Activated CD8-positive, alpha-beta memory T cell treated with anti-CD3 and anti-CD28 coated beads for 4 hours (primary cell): ENCODE measurements at regions not wholly inside any gene's neighbourhood (a gene's known extent, or its start where the extent isn't known, plus 50 kb on each side); places are given as distances from the start of the nearest gene placed in this dataset.
"Not testable (repeated sequence)": the region's sequence is repeated elsewhere in the genome, so short reads cannot be mapped to it uniquely, and the experiment has no call there.

Source experiments
- DNase-seq, 2 donors: peaks; one replicate each; pipeline ENCODE4 v3.0.0-alpha.2; 2020; ENCODE audit warnings: low read depth in 2 of 2

DNA sequence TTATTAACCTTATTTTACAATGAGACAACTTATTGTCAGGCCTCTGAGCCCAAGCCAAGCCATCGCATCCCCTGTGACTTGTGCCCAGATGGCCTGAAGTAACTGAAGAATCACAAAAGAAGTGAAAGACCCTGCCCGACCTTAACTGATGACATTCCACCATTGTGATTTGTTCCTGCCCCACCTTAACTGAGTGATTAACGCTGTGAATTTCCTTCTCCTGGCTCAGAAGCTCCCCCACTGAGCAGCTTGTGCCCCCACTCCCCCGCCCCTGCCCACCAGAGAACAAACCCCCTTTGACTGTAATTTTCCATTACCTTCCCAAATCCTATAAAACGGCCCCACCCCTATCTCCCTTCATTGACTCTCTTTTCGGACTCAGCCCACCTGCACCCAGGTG is 224.0 kb upstream of the DUSP10 start:
- not testable (repeated sequence) for DNase-seq

DNA sequence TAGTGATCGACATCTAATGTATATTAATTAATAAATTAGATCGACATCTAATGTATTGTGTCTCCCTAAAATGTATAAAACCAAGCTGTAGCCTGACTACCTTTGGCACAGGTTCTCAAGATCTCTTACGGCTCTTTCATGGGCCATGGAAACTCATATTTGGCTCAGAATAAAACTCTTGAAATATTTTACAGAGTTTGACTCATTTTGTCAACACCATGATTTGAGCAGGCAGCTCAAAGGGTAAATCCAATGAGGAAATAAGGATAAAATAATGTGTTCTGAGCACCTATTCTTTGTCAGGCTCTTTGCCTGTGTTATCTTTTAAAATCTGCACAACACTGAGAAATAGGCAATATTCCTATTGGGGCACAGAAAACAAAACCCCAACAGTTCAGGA is 223.4 kb upstream of the DUSP10 start:
- no peak for DNase-seq

- DNase-seq: no peak
These were observed 221.9 kb upstream of the DUSP10 start for GRCh38 chr1:221963742-221964141.

DNA sequence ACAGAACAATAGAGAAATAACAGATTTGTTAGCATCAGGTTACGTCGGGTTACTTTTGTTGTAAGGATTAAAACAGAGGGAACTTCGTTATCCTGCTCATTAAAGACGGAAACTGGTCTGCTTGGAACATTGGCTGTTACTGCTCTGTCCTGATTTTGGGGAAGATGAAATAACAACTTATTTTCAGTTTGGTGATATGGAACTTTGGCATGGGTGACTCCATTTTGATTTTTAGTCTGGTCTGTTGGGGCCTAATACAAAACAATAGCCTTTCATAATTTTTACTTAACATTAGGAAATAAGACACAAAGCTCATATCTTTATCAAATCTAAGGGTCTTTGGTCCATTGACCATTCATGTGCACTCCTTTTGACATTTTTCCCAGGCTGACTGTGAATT is 220.5 kb upstream of the DUSP10 start:
- no peak for DNase-seq

DNA sequence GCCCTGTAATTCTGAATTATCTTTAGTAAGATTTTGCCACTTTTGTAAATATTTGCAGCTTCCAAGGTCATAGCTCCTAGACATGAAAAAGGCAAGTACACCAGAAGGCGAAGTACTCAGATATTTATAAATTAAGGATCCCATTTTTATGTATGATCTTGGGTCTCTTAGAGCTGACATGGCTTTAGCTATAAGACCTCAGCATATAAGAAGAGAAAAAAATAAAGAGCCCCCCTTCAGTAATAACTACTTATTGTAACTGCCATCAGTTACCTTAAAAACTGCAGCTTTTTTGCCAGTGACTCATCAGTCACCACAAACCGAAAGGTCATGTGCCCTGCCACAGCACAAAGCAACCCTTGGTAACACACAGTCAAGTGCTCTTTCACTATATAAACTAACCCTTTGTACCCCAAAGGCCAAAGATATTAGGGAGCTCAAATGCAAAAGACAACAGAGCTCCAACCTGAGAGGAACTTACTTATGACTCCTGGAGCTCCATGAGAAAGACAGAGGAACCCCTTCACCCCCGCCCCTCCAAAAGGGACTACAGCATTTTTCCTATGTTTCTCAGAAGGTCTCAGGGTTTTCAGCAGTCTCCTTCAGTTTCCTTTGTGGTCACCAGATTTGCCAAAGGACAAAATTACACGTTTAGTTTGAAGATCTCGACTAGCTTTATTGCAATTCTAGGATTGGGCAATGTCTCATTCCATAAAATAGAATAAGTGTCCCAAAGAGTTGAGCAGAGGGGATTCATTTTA is 219.8 kb upstream of the DUSP10 start:
- peak; percentile 31 to 53 for DNase-seq

DNA sequence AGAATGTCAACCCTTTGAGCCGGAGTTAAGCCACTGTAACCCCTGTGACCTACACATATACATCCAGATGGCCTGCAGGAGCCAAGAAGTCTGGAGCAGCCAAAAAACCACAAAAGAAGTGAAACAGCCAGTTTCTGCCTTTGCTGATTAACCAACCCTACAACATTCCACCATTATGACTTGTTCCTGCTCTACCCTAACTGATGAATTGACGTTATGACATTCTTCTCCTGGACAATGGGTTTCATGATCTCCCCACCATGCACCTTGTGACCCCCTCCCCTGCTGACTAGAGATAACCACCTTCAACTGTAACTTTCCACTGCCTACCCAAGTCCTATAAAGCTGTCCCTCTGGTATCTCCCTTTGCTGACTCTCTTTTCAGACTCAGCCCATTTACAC is 216.3 kb upstream of the DUSP10 start:
- DNase-seq: not testable (repeated sequence)

- not testable (repeated sequence) for DNase-seq
These were observed 215.5 kb upstream of the DUSP10 start for GRCh38 chr1:221957350-221957749.

DNA sequence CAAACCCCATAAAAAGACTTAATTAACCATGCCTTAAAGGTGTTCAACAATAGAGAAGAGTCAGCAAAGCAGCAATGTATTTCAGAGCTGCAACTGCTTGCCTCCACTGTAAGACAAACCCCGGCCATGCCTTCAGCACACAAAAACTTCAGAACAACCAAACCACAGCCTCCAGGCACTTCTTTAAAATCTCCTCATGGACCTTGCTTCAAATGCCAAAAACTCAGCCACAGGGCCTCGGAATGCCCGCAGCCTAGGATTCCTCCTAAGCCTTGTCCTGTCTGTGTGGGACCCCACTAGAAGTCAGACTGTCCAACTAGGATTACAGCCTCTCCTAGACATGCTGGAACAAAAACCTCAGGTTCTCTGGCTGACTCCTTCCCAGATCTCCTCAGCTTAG is 208.1 kb upstream of the DUSP10 start:
- DNase-seq: no peak

- no peak for DNase-seq
These were observed 206.6 kb upstream of the DUSP10 start for GRCh38 chr1:221948459-221948858.

- no peak for DNase-seq
These were observed 205.8 kb upstream of the DUSP10 start for GRCh38 chr1:221947731-221948130.

DNA sequence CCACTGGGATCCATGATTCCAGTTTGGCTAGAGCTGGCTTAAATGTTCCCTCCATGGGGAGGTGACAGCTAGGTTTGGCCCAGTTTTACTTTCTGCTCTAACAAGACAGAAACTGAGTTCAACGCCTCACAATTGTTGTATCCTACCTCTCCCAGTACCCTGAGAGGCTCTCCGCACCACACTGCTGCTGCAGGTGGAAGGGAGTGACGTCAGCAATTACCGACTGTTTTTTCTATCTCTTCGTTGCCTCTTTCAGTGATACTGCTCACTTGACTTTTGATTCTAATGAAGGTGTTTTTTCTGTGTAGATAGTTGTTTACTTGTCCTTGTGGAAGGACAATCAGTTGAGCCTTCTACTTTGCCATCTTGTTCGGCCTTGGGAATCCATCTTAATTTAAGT is 204.9 kb upstream of the DUSP10 start:
- DNase-seq: no peak

DNA sequence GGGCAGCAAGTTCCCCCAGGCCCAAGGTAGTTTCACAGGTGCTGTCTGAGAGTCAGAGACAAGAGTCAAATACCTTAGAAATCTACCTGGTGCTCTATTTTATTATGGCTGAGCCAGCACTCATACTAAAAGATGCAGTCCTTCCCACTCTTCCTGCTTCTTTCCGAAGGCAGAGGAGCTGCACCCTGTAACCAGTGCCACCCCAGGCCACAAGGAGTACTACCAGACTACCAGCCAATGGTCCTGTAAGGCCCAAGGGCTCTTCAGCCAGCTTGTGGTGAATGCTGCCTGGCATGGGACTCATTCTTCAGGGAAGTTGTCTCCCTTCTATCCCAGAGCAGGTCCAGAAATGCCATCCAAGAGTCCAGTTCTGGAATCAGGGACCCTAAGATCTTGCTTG is 203.8 kb upstream of the DUSP10 start:
- no peak for DNase-seq

- no peak for DNase-seq
These were observed 202.5 kb upstream of the DUSP10 start for GRCh38 chr1:221944247-221944870.

GRCh38 chr1:221940631-221941030 is 198.7 kb upstream of the DUSP10 start:
- no peak for DNase-seq

GRCh38 chr1:221939607-221940006 is 197.7 kb upstream of the DUSP10 start:
- no peak for DNase-seq

DNA sequence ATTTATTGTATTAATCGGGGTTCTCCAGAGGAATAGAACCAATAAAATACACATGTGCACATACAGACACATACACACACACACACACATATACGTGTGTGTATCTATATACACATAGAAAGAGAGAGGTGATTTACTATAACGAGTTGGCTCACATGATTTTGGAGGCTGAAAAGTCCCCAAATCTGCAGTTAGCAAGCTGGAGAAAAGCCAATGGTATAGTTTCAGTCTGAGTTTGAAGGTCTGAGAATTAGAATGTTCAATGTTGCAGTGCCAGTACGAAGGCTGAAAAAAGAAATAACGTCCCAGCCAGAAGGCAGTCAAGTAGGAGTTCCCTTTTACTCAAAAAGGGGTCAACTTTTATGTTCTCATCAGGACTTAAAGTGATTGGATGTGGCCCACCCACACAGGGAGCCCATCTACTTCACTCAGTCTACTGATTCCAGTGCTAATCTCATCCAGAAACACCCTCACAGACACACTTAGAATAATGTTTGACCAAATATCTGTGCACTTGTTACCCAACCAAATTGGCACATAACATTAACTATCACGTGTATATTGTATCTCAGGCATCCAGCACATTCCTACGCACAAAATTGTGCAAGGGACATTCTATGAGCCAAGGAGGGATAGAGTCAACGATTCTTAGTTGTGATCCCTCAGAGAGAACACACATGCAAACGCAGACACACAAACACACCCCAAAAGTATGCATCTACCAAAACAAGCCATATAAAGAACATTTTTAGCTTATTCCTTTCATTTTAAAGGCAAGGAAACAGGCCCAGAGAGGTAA is 195.5 kb upstream of the DUSP10 start:
- DNase-seq: no peak

DNA sequence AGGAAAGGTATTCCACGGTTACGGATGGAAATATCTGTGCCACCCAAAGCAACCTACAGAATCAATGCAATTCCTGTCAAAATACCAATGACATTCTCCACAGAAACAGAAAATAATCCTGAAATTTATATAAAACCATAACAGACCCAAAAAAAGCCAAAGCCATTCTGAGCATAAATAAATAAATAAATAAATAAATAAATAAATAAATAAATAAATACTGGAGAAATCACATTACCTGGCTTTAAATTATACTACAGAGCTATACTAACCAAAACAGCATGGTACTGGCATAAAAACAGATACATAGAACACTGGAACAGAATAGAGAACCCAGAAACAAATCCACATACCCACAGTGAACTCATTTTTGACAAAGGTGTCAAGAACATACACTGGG is 191.9 kb upstream of the DUSP10 start:
- no peak for DNase-seq

DNA sequence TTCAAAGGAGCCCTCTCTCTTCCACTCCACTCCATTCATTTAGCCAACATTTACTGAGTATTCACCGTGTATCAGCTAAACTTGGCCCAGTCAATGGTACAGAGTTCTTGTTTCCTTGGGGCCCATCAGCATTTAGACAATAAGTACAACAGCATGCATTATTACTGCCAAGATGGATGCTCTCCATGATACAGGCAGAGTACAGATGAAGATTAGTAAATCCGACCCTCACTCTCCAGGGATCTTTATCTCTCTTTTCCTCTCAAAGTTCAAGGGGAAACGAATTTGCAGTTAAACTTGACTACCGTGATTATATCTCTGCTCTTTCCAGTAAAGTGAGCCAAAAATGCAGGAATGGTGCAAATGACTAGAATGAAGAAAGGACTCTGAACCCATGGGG is 184.6 kb upstream of the DUSP10 start:
- no peak for DNase-seq

- no peak for DNase-seq
These were observed 184.1 kb upstream of the DUSP10 start for GRCh38 chr1:221925947-221926346.

GRCh38 chr1:221923929-221924598 is 182.2 kb upstream of the DUSP10 start:
- no peak for DNase-seq

GRCh38 chr1:221921936-221922335 is 180.0 kb upstream of the DUSP10 start:
- DNase-seq: no peak

- DNase-seq: no peak
These were observed 177.9 kb upstream of the DUSP10 start for GRCh38 chr1:221919743-221920142.
